ENCODE measurements at regions not wholly inside any gene's neighbourhood (a gene's known extent, or its start where the extent isn't known, plus 50 kb on each side); places are given as distances from the start of the nearest gene placed in this dataset.

DNA sequence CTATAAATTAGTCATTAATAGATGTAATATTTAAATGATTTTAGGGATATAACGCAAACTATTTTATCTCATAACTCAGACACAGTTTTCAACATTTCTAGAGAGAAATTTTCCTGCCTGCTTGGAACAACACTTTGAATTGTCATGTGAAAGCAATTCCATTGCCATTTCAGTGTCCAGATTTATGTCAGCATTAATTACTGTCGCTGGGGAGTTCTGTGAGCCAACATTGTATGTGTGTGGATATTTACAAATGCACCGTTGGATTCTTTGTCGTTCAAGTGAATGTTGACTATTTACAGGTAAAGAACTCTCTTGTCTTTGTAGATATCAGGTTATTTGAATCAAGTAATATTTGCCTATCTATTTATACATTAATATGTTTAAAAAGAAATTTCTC, 465.3 kb upstream of the RGS6 start:
- Mint-ChIP-seq H3K36me3 (ENCODE audit: insufficient read depth) (peaks cover 3% of the 10 kb centered on the region), H3K4me3 (no peak overlapping the region), H3K9me3 (peaks cover 0 to 8% of the 10 kb centered on the region in 2 donors), H3K4me1 (ENCODE audit: low read depth in 2 of 2) (peaks cover 12 to 21% of the 10 kb centered on the region in 2 donors), H3K27me3 (no peaks in the 10 kb centered on the region), H3K27ac (no peak overlapping the region)
- DNase-seq (no peak), ATAC-seq (replicated peaks) (no peak)

DNA sequence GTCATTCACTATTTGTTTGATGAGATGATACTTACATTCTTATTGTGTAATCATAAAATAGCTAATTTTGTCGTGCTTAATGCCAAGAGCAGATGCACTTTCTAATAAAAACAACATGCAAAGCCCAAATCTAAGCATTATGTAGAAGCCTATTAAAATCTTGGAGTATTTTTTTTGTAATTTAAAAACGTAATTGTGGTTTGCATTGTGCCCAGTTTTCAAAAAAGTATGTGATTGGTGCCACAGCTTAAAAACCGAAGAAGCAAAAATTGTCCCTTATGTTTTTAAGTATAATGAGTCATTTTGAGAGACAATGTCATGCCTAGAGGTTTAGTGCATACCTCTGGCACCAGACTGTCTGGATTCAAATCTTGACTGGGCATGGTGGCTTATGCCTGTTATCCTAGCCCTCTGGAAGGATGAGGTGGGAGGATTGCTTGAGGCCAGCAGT, 464.8 kb upstream of the RGS6 start:
- ATAC-seq (replicated peaks) (no peak), DNase-seq (no peak)
- Mint-ChIP-seq H3K4me1 (ENCODE audit: low read depth in 2 of 2) (peaks cover 12 to 21% of the 10 kb centered on the region in 2 donors), H3K9me3 (peaks cover 0 to 8% of the 10 kb centered on the region in 2 donors), H3K27ac (no peak overlapping the region), H3K36me3 (ENCODE audit: insufficient read depth) (peaks cover 3% of the 10 kb centered on the region), H3K4me3 (no peak overlapping the region), H3K27me3 (no peaks in the 10 kb centered on the region)

GRCh38 chr14:71468701-71469100, 463.5 kb upstream of the RGS6 start:
- Mint-ChIP-seq H3K4me1 (ENCODE audit: low read depth in 2 of 2) (peaks cover 15 to 26% of the 10 kb centered on the region in 2 donors), H3K4me3 (no peak overlapping the region), H3K9me3 (peaks cover 0 to 8% of the 10 kb centered on the region in 2 donors), H3K27me3 (no peaks in the 10 kb centered on the region), H3K27ac (no peak overlapping the region), H3K36me3 (ENCODE audit: insufficient read depth) (peaks cover 3% of the 10 kb centered on the region)
- ATAC-seq (replicated peaks) (no peak), DNase-seq (no peak)

GRCh38 chr14:71469643-71470335, 462.4 kb upstream of the RGS6 start:
- peaks cover 0 to 8% of the 10 kb centered on the region in 2 donors for H3K9me3 Mint-ChIP-seq
- H3K4me3 Mint-ChIP-seq: no peak overlapping the region
- H3K4me1 Mint-ChIP-seq (ENCODE audit: low read depth in 2 of 2): peaks cover 18 to 32% of the 10 kb centered on the region in 2 donors
- ATAC-seq (replicated peaks) (no peak), DNase-seq (no peak)
- peaks cover 3% of the 10 kb centered on the region for H3K36me3 Mint-ChIP-seq (ENCODE audit: insufficient read depth)
- peak overlapping the region in 1 of 2 donors; percentile 7 for H3K27ac Mint-ChIP-seq
- no peaks in the 10 kb centered on the region for H3K27me3 Mint-ChIP-seq

GRCh38 chr14:71471634-71472355, 460.4 kb upstream of the RGS6 start:
- Mint-ChIP-seq H3K4me3 (no peak overlapping the region), H3K27me3 (no peaks in the 10 kb centered on the region), H3K9me3 (peaks cover 0 to 8% of the 10 kb centered on the region in 2 donors), H3K4me1 (ENCODE audit: low read depth in 2 of 2) (peaks cover 15 to 38% of the 10 kb centered on the region in 2 donors), H3K36me3 (ENCODE audit: insufficient read depth) (peaks cover 3% of the 10 kb centered on the region), H3K27ac (no peak overlapping the region)
- ATAC-seq (replicated peaks) (no peak), DNase-seq (no peak)

DNA sequence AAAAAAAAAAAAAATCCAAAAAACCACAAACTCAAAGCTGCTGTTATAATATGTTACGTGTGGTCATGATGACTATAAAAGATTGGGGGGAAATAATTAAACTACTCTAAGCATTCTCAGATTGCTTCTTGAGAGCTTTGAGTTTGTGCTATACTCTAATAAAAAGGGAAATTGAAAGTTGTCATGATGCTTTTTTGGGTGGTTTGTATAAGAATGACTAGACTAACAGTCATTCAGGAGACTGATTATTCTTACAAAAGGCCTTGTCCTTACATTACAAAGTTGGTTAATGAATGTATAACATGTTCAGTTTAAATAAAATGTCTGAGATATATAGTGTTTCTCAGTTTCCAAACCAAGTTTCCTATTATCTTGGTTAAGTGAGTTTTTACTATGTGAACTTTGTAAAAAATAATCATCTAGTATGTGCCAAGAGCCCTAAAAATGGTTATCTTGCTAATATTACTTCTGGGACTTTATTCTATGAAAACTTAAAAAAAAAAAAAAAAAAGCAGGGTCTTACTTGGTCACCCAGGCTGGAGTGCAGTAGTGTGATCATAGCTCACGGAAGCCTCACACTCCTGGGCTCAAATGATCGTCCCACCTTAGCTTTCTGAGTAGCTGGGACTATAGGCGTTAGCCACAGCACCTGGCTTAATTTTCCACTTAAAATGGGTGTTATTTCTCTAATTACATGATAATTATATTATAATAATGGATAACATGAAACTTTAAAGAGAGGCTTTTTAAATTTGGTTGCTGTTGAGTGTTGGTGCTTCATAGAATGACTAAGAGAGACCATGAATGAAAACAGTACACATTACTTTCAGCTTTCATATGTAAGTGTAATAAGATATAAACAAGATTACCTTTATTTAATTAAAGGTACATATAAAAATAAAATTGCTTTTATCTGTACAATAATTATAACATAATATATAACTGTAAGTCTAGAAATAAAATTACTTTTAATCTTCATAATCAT, 459.6 kb upstream of the RGS6 start:
- H3K4me3 Mint-ChIP-seq: no peak overlapping the region
- no peak overlapping the region for H3K27ac Mint-ChIP-seq
- H3K4me1 Mint-ChIP-seq (ENCODE audit: low read depth in 2 of 2): peaks cover 15 to 45% of the 10 kb centered on the region in 2 donors
- no peak for ATAC-seq (replicated peaks)
- peaks cover 0 to 6% of the 10 kb centered on the region in 2 donors for H3K9me3 Mint-ChIP-seq
- peaks cover 3% of the 10 kb centered on the region for H3K36me3 Mint-ChIP-seq (ENCODE audit: insufficient read depth)
- no peaks in the 10 kb centered on the region for H3K27me3 Mint-ChIP-seq
- DNase-seq: no peak

DNA sequence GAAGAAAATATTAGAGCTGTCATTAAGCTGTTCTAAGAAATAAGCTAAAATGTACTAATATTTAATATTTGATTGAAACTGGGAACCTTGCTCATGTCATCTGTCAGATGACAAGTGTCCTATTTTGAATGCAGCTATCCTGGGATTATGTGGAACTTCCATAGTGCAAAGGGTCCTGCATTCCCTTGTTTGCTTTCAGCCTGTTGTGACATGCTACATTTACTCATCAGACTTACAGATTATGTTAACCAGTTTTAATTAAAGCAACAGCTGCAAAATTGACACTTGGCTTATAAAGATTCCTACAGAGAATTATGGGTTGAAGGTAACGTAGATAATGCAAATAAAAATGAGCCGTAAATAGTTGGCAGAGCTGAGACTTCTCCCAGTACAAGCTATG, 458.4 kb upstream of the RGS6 start:
- DNase-seq (no peak), ATAC-seq (replicated peaks) (no peak)
- peaks cover 13 to 42% of the 10 kb centered on the region in 2 donors for H3K4me1 Mint-ChIP-seq (ENCODE audit: low read depth in 2 of 2)
- no peak overlapping the region for H3K4me3 Mint-ChIP-seq
- peaks cover 3% of the 10 kb centered on the region for H3K36me3 Mint-ChIP-seq (ENCODE audit: insufficient read depth)
- H3K9me3 Mint-ChIP-seq: no peaks in the 10 kb centered on the region
- no peaks in the 10 kb centered on the region for H3K27me3 Mint-ChIP-seq
- no peak overlapping the region for H3K27ac Mint-ChIP-seq

DNA sequence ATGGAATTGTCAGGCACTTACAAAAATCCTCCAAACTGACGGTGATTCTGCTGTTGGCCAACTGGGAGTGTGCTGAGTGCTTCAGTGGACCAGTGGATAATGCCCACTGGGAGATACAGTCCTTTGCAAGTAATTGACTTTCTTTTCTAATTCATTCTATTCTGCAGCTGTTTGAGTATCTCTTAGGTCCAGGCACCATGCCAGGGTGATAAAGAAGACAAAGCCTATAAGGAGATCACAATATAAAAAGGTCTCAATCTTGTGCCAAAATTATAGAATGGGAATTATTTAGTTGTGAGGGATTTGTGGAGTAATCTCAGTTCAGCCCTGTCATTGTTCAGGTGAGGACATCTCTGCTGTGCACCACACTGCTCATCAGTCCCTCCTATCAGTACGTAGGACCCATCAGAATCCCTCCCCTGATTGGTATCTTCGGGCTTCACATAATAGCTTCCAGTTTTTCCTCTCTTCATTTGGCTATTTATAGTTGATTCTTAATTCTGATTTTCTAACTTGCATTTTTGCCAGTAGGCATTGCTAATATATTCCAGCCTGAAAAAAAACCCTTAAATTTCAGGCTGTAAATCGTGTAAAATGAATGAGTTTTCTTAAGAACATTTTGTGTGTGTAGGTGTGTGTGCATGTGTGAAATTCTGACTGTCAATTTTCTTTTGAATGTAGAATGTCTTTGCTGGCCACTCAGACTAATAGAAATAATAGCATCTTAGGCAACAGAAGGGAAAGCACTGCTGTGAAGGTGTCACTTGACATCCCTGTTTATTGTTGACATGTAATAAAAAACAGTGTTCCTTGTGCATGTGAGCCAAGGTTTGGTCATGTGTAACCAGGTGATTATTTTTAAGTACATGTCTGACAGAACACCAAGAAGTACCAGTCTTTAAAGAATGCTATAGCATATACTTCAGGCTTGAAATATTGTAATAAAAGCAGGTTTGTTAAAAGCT, 457.6 kb upstream of the RGS6 start:
- H3K27me3 Mint-ChIP-seq: no peaks in the 10 kb centered on the region
- DNase-seq (no peak), ATAC-seq (replicated peaks) (no peak)
- no peak overlapping the region for H3K4me3 Mint-ChIP-seq
- H3K4me1 Mint-ChIP-seq (ENCODE audit: low read depth in 2 of 2): peaks cover 15 to 34% of the 10 kb centered on the region in 2 donors
- H3K36me3 Mint-ChIP-seq (ENCODE audit: insufficient read depth): peaks cover 3% of the 10 kb centered on the region
- H3K27ac Mint-ChIP-seq: peak overlapping the region in 1 of 2 donors; percentile 54
- no peaks in the 10 kb centered on the region for H3K9me3 Mint-ChIP-seq

GRCh38 chr14:71475916-71476315, 456.3 kb upstream of the RGS6 start:
- no peak for ATAC-seq (replicated peaks)

DNA sequence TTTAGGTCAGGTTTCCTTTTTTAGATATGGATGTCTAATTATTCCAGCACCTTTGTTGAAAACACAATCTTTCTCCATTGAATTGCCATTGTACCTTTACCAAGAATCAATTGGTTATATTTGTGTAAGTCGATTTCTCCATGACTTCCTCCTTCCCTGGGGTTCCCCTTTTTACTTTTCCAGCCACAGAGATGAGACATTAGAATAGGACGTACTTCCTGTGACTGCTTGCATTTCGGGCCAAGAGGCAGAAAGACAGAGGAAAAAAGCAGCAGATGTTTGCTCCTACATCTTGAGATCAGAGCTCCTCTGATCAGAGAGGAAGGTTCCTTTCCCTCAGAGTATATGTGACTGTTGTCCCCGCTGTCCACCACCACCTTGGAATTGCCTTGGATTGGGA, 453.7 kb upstream of the RGS6 start:
- no peak overlapping the region for H3K4me3 Mint-ChIP-seq
- no peaks in the 10 kb centered on the region for H3K36me3 Mint-ChIP-seq (ENCODE audit: insufficient read depth)
- H3K4me1 Mint-ChIP-seq (ENCODE audit: low read depth in 2 of 2): peaks cover 7 to 23% of the 10 kb centered on the region in 2 donors
- ATAC-seq (replicated peaks): no peak
- no peak overlapping the region for H3K27ac Mint-ChIP-seq
- H3K27me3 Mint-ChIP-seq: no peaks in the 10 kb centered on the region
- DNase-seq: no peak
- no peaks in the 10 kb centered on the region for H3K9me3 Mint-ChIP-seq

More at GRCh38 chr14:71475916-71476315, 456.3 kb upstream of the RGS6 start:
- Mint-ChIP-seq H3K9me3 (no peaks in the 10 kb centered on the region), H3K36me3 (ENCODE audit: insufficient read depth) (peaks cover 3% of the 10 kb centered on the region), H3K4me1 (ENCODE audit: low read depth in 2 of 2) (peaks cover 12 to 30% of the 10 kb centered on the region in 2 donors), H3K4me3 (no peak overlapping the region), H3K27ac (no peak overlapping the region), H3K27me3 (no peaks in the 10 kb centered on the region)
- DNase-seq: no peak

- Mint-ChIP-seq H3K4me1 (ENCODE audit: low read depth in 2 of 2) (peaks cover 4 to 14% of the 10 kb centered on the region in 2 donors), H3K9me3 (no peaks in the 10 kb centered on the region), H3K27me3 (no peaks in the 10 kb centered on the region), H3K36me3 (ENCODE audit: insufficient read depth) (peaks cover 4% of the 10 kb centered on the region), H3K4me3 (no peak overlapping the region), H3K27ac (no peak overlapping the region)
- DNase-seq (no peak), ATAC-seq (replicated peaks) (no peak)
Measured at GRCh38 chr14:71481021-71481654, 451.1 kb upstream of the RGS6 start.

- Mint-ChIP-seq H3K9me3 (no peaks in the 10 kb centered on the region), H3K4me3 (no peak overlapping the region), H3K36me3 (ENCODE audit: insufficient read depth) (peaks cover 4% of the 10 kb centered on the region), H3K4me1 (ENCODE audit: low read depth in 2 of 2) (peaks cover 13 to 16% of the 10 kb centered on the region in 2 donors), H3K27me3 (no peaks in the 10 kb centered on the region), H3K27ac (no peak overlapping the region)
- ATAC-seq (replicated peaks): no peak
- no peak for DNase-seq
Measured at GRCh38 chr14:71482671-71483070, 449.6 kb upstream of the RGS6 start.

Measured in effector memory CD8-positive, alpha-beta T cell (primary cell).